LHCN-M2 (cell line): ENCODE measurements at regions not wholly inside any gene's neighbourhood (a gene's known extent, or its start where the extent isn't known, plus 50 kb on each side); places are given as distances from the start of the nearest gene placed in this dataset.

Experiments used
- DNase-seq: peaks from one replicate; pipeline ENCODE4 v3.0.0-alpha.2; 2012; ENCODE audit warnings: low read depth

DNA sequence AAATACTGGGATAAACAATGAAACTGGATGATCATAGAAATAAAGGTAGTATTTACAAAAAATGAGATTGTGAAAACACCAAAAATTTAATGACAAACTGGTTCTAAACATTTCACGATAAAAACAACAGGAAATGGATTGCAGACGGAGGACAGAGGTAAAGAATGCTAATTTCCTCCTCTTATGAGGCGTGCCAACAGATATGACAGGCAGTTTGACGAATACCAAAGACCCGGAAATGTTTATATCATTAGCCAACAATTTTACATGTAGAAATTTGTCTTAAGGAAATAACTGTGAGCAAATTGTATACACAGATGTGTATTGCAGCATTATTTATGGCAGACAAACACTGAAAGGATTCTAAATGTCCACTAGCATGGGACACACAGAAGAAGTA, 162.0 kb upstream of the MGMT start:
- no peak for DNase-seq

DNA sequence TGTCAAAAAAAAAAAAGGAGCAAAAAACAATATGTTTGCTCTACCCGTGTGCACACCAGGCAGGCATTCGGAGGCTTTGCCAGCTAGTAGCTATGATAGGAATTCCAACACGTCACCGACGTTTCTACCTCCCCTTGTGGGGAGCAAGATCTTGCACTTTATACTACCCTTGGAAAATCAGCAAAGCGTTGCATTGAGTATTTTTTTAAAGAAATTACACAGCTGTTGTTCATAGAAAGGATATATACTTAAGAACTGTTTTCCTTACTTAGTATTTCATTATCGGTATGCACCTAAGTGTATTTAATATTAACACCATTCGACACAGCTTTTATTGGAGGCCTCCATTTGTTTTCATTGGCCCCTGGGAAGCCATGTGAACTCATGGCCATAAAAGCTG, 159.9 kb upstream of the MGMT start:
- no peak for DNase-seq

DNA sequence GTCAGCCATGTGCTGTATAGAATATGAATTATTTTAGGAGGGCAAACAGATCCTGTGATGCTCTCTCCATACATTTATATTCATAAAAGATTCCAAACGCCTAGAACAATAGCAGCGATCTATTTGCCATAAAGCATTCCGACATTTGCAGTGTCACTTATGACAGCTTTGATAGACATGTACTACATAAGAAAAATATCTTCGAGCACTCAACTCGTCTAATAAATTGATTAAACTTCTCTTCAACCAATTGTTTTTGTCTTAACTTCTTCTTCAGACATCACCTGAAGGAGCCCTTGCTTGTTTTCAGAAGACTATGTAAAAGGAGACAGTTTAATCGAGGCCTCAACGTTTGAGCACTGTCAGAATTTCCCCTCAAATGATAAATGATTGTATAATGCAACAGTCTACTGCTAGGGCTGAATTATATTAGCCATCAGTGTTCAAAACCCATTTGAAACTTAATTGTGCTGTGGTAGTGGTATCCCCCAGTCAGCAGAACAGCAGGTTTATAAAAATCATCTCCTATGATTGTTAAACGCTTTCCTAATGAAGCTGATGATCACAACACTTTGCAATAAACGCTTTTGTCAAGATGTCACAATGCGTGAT, 158.0 kb upstream of the MGMT start:
- no peak for DNase-seq

DNA sequence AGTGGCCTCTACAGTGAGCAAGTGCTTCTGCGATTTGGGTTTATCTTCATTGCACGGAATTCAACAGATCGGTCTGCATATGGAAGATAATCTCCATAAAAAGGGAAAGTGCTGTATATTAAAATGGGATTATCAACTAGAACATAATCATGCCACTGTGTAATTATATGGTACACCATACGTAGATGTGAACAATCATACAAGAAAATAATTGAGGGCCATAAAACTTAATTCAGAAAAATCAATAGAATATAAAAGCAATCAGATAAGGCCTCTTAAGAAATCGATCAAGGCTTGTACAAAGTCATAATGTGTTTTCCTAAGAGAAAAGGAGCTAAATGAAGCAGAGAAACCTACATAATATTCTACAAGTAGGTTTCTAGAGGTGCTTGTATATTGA, 157.5 kb upstream of the MGMT start:
- no peak for DNase-seq

DNA sequence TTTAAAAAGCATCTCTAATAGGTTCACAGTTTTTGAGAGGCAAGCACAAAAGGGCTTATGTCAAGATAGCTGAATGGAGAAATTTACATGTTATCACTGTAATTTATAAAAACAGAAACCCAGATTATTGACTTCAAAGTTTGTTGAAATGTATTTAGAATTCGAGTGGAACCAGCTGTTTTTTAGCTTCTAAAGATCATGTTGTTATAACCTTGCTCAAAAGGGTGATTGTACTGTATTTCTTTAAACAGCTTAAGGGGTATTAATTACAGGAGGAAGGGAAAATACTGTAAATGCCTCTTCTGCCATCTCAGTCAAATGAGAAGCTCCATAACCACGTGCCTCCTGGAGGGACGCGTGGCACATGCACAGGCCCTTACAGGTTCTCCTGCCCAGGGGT, 156.2 kb upstream of the MGMT start:
- no peak for DNase-seq

DNA sequence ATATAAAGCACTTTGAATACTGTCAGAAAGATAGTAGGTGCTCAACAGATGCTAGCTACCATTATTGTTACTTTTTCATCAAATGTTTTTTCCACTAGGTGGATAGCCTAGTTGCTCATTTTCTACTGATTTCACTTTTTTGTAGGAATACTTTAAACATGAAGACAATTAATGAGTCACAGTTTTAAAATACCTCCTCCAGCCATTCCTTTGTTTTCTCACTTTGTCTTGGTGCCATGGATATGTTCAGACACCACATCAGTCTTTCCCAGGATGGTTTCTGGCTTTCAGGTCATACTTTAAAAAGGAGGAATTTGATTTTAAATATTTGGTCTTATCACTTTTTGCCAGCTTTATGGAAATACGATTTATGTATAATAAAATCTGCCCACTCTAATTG, 147.1 kb upstream of the MGMT start:
- DNase-seq = no peak

DNA sequence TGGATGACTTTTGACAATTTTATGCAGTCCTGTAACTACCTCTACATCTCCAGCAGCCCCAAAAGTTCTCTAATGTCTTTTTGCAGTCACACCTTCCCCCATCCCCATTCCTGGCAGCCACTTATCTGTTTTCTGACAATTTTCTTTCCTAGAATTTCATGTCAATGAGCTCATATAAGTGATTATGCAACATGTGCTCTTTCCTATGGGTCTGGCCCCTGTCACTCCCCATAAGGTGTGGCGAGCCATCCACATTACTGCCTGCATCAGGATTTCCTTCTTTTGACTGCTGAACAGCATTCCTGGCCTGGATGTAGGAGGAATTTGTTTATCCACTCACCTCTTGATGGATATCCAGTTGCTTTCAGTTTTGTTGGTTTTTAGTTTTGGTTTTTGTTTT, 146.7 kb upstream of the MGMT start:
- DNase-seq = no peak

DNA sequence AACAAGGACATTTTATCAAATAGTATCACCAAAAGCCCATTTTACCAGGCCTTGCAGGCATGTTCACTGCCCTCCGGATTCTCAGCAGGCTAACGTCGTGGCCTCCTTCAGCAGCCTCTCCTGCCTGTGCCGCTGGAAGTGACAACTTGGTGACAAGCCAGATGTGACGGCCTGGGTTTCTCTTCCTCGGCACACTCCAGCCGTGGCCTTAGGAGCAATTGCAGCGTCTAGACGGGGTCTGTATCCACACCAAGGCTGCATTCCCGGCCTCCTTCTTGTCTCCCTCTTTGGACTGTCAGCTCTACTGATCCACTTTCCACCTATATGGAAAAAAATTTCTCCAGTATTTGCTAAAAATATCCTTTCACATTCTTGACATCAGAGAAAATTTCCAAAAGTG, 145.3 kb upstream of the MGMT start:
- DNase-seq = no peak

DNA sequence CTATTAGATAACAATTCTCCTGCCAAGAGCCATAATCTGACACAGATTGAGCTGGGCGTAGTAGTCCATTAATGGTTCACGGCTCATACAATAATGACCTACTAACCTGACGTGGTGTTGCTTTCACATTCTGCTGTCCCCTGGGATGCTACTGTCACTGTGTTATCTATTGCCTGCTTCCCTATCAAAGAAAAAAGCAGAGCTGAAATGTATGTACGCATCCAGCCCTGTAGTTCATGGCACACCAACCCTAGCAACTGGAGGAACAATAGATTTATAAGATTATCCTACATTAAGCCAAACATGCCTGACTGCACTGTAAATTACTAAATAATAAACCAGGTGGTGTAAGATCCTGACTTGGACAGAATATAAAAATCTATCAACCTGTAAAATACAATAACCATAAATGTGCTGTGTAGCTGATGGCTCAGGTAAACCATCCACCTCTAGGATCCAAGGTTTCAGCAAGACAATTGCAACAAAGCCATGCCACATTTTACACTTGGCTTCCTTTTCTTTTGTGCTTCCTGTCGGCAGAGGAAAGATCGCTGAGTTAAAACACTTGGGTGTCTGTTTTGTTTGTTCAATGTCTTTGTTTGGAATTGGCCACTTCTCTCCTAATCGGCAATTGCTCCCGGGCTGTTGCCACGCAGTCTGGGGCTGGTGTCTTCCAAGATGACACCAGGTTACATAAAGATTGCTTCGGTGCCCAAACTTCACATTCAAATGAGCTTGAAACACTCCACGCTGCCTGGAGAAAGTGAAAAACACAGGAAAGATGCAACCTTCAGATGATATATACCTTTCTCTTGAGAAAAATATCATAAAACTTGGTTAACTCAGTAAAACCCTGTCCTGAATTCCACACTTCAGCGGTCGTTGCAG, 143.9 kb upstream of the MGMT start:
- no peak for DNase-seq

DNA sequence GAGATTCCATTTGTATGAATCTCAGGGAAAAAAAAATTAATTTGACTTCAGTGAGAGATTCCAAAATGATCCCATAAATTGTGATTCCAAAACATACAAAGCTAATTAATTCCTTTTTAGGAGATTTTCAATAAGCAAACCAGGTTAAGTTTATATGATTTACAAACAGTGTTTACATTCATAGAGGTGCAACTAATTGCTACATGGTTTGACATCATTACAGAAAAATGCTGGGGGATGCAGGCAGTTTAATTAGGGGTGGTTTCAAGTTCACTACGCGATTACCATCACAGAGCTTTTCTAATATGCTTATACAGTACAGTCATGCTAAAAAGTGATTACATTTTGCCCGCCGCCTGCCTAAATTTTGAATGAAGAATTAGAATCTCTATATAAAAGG, 143.2 kb upstream of the MGMT start:
- DNase-seq = no peak

DNA sequence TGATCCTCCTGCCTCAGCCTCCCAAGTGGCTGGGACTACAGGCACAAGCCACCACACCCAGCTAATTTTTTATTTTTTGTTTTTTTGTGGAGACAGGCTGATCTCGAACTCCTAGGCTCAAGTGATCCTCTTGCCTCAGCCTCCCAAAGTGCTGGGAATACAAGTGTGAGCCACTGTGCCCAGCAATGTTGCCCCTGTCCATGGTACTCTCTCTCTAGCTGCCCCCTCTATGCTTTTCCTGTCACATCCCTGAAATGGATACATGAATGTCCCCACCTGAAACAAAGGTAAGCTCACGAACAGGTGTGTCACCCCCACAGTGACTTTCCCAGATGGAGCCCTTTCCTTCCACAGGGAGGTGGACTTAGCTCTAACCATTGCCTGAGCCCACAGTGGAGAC, 141.1 kb upstream of the MGMT start:
- DNase-seq = no peak

DNA sequence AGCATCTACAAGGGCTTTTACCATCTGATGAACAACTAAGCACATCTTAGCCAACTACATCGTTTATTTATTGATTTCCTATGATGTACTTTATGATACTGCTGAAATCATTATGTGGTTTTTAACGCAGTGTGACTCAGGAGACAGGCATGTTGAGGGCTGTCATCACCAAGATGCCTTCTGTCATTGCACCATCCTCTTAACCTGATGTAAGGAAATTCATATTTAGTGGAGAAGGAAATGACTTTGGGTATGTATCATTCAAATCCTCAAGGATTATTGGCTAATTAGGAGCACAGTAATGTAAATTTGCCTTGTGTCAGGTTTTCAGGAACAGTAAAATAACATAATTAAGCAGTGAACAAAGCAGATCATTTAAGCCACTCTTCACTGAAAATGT, 138.5 kb upstream of the MGMT start:
- no peak for DNase-seq

DNA sequence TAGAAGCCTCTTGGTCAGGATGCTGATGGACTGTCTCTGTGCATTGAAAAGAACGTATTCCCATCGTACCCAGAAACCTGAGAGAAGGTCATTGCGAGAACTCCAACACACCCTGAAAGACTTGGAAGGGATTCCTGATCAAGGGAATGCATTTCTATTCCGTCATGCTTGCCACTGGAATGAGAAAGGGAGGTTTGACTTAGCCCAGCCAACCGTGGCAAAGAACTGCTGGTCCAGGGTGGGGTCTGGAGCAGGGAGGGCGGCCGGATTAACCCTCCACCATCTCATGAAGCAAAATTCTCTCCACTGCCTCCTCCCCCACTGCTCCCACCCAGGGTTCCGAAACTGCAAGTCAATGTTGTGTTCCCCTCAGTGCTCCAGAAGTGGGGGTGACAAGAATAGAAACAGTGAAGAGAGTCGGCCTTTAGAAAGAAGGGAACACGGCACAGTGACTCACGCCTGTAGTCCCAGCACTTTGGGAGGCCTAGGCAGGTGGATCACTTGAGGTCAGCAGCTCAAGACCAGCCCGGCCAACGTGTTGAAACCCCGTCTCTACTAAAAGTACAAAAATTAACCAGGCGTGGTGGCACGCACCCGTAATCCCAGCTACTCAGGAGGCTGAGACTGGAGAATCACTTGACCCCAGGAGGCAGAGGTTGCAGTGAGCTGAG, 137.5 kb upstream of the MGMT start:
- DNase-seq = no peak

DNA sequence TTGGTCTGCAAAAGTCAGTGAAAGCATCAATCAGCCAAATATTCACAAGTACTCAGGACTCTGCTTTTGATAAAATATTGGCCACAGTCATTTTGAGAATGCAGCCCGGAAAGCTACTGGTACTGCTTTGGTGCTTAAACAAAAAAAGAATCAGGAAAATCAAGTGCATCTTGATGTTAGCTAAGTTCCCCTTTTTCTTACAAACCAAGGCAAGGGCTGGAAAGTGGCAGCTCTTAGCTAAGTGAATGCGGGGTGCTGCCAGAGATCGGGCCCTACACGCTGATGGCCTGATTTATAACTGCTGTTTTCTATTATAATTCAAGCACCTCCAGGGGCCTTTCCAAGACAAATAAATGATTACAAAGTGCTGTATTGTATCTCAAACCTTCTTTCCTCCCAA, 136.8 kb upstream of the MGMT start:
- no peak for DNase-seq

DNA sequence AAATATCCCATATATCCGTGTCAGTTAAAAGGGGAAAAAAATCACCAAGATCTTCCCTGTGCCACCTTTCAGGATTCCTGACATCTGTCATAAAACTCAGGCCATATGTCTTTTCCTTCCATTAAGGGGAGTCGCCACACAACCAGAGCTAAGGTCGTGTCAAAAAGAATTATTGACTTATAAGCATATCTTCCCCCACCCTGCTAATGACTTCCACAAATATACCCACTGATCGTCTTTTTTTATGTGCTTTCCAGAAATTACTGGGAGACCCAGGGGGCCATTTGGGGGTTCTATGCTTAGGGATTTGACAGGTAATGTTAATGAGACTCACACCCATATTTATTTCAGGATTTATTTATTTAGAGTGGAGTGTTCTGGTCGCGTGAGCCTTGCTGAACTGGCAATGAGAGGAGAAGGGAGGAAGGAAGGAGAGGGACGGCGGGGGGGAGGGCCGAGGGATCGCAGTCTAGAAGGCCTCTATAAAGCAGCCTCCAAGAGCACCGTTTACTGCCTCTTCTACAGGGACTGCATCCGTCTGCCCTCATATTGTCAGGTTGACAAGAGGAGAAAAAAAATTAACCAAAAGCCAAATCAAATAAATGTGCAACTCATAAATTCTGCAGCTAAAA, 135.7 kb upstream of the MGMT start:
- no peak for DNase-seq

DNA sequence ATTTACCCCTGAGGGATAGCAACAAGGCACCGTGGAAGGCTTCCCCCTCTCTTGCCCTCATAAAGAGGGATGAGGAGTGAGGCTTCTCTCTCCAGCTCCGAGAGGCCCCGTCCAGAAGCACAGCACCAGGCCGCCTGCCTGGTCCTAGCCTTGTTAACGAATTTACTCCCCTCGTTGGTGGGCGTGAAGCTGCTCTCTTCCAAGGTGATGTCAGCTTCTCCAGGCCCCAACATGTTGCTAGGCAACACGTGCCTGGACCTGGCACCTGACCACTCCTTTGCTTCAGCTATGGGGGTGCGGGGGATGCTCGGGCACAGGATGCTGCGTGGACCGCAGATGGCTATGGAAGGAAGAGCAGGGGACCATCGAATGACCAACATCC, 135.2 kb upstream of the MGMT start:
- DNase-seq = no peak

DNA sequence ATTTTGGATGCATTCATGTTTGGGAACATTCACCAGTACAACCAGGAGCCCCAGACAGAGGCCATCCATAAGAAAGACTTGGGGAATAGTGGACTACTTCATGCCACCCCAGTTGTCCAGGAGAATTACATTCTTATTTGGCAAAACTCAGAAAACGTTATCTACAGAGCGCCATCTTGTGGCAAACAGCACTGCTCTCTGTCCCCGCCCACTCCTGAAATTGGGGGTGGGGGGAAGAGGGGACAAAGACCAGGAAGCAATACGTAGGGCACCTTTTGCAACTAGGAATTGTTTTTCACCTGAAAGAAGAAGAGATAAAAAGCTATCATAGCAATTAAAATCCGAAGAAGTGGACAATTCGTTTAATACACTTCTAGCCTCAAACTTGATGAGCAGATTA, 134.6 kb upstream of the MGMT start:
- DNase-seq = no peak

DNA sequence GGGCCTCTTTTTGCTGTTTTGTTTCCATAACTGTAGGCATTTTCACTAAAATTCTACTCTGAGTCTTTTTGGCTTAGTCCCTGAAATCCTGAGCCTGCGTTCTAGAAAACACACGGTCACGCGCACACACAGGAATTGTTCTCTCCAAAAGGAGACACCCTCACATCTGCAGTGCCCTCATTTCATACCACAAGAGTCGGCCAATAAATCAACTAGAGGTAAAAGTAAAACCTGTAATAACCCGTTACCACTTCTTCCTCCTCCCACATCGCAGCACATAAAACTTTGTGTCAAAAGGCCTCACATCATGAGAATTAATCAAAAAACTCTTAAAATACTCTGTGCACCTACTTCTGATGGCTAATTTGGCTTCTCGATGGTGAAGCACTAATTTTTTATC, 133.3 kb upstream of the MGMT start:
- DNase-seq = no peak

DNA sequence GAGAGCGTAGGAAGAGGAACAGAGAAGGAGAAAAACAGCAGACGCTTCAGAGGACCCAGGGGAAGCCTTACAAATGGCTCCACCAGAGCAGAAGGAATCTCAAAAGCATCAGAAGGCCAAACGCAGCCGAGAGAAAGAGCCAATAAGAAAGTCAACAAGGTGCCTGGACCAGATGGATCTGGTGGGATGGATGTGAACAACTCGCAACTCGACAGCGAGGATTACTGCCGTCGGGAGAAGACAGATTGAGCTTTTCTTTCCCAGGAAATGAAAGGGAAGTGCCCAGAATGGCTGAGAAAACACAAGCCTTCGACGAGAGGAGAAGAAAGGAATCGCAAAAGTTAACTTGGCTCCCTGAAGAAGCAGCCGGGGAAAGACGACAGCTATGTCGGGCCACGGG, 132.8 kb upstream of the MGMT start:
- DNase-seq = no peak

DNA sequence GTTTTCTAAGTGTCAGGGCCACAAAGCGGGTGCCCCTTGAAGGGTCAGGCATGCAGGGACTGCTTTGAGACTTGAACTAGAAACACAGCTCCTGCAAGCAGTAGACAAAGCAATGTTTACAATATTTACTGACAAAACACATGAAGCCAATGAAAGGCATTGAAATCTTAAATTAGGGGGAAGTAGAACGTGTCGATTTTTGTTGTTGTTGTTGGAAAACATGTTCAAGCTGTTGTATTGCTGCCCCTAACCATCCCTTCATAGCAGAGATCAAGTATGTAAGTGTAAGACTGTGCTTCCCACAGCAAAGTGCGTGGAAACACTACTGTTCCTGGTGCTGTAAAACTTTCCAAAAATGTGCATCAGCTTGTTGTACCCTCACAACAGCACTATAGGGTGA, 131.6 kb upstream of the MGMT start:
- DNase-seq = no peak

DNA sequence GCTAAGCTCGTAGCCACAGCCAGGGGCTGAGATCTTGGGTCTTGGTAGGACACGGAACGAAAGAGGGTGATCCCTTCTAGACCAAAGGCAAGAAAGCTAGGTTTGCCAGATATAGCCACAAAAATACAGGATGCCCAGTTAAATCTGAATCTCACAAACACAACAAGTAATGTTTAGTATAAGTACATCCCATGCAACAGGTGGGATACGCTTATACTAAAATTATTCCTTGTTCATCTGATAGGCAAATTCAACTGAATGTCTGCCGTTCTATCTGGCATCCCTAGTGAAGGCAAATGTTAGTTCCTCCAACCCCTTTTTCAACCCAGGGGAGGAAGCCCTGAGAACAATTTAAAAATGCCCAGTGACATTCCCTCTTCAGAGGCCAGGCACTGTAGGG, 131.1 kb upstream of the MGMT start:
- no peak for DNase-seq

DNA sequence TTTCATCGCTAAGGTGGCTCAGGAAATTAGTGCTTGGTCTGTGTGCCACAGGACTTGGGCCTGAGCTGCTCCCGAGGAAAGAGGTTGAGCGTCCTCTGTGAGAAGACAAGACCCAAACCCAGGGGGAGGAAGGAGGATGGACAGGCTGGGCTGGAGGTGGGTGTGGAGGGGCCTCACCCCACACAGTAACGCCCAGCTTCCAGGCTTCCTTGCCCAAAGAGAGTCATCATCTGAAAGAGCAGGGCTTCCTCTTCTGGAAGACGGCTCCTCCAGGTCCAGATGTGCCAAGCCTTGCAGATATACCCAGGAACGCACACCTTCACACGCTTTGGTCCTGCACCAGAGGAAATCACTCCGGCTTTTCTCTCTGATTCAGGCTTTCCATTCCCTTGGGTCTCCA, 127.8 kb upstream of the MGMT start:
- DNase-seq = no peak

DNA sequence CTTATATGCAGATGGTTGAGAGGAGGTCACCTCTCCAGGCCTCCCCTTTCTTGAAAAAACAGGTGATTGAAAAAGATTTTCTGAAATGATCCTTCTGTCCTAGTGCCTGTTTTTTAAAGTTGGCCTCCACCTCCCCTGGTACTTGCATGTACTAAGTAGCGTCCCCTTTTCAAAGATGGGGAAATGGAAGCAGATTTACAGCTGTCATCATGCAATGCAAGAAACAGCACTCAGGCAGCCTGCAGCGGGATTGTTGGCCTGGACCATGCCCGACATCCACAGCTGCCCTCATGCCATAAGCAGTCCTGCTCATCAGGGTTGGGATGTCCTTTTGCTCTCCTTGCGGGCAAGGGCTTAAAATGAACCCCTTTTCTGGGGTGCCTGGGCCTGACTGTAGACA, 127.2 kb upstream of the MGMT start:
- no peak for DNase-seq
